DOHH2 (cell line): ENCODE measurements at regions not wholly inside any gene's neighbourhood (a gene's known extent, or its start where the extent isn't known, plus 50 kb on each side); places are given as distances from the start of the nearest gene placed in this dataset.

ENCODE experiments used
- EZH2phosphoT487 ChIP-seq: fragments of 200-600 bp; sonication (generic); IDR thresholded peaks from 2 replicates; pipeline ENCODE4 v1.6.1; 2017; ENCODE audit warnings: borderline replicate concordance, mild to moderate bottlenecking, antibody characterized with exemption, low read length, moderate library complexity, mixed read lengths
- TF ChIP-seq, protein P1 (sequence below): fragments of 200-600 bp; sonication (generic); IDR thresholded peaks from one replicate; pipeline ENCODE4 v1.5.1; 2014; ENCODE audit warnings: antibody characterized with exemption, mild to moderate bottlenecking, low read depth, low read length; ENCODE audit not compliant: poor library complexity, severe bottlenecking

- no peak for TF ChIP-seq EZH2phosphoT487
- TF ChIP-seq, protein P1, sequence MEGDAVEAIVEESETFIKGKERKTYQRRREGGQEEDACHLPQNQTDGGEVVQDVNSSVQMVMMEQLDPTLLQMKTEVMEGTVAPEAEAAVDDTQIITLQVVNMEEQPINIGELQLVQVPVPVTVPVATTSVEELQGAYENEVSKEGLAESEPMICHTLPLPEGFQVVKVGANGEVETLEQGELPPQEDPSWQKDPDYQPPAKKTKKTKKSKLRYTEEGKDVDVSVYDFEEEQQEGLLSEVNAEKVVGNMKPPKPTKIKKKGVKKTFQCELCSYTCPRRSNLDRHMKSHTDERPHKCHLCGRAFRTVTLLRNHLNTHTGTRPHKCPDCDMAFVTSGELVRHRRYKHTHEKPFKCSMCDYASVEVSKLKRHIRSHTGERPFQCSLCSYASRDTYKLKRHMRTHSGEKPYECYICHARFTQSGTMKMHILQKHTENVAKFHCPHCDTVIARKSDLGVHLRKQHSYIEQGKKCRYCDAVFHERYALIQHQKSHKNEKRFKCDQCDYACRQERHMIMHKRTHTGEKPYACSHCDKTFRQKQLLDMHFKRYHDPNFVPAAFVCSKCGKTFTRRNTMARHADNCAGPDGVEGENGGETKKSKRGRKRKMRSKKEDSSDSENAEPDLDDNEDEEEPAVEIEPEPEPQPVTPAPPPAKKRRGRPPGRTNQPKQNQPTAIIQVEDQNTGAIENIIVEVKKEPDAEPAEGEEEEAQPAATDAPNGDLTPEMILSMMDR, result no peak
Measured at GRCh38 chr10:78802431-78802830, 266.3 kb upstream of the ZMIZ1 start.
